Right lobe of liver (tissue), 6 donors: ENCODE measurements at regions not wholly inside any gene's neighbourhood (a gene's known extent, or its start where the extent isn't known, plus 50 kb on each side); places are given as distances from the start of the nearest gene placed in this dataset.

Experiments
- ATAC-seq, 4 donors: fragments of 200-7000 bp; cut with Tn5 transposase; one replicate each; pipeline ENCODE4 v1.9.1; 2020; ENCODE audit warnings: mild to moderate bottlenecking in 4 of 4, moderate library complexity in 4 of 4
- DNase-seq, 3 donors: peaks; one replicate each; pipeline ENCODE4 v3.0.0-alpha.2; 2020
- H3K27ac ChIP-seq, 3 donors: fragments of 200-600 bp; one replicate each; pipeline ENCODE4 v1.8.0; 2022
- H3K27me3 ChIP-seq, 2 donors: fragments of 200-600 bp; one replicate each; pipeline ENCODE4 v1.8.0; 2022
- H3K36me3 ChIP-seq, 4 donors: fragments of 200-600 bp; sonication (generic) in 1 of 4; one replicate each; pipeline versions ENCODE4 v1.5.1 to v1.8.0; 2017 to 2022; ENCODE audit warnings: control low read depth in 1 of 4
- H3K4me1 ChIP-seq, 4 donors: fragments of 200-600 bp; sonication (generic) in 1 of 4; one replicate each; pipeline versions ENCODE4 v1.5.1 to v1.8.0; 2017 to 2022; ENCODE audit warnings: control low read depth in 1 of 4
- H3K4me3 ChIP-seq, 3 donors: fragments of 200-600 bp; one replicate each; pipeline ENCODE4 v1.8.0; 2022
- H3K9me3 ChIP-seq, 4 donors: fragments of 200-600 bp; sonication (generic) in 1 of 4; one replicate each; pipeline versions ENCODE4 v1.5.1 to v1.8.0; 2017 to 2022; ENCODE audit warnings: control low read depth in 1 of 4
- CTCF ChIP-seq, 4 donors: fragments of 200-600 bp in 3 of 4; fragments of 450-650 bp in 1 of 4; IDR thresholded peaks; one replicate each; pipeline versions ENCODE4 v1.5.1 to v1.8.0; 2016 to 2022; ENCODE audit warnings: antibody characterized with exemption in 4 of 4, mild to moderate bottlenecking in 2 of 4
- POLR2A ChIP-seq: fragments of 450-650 bp; IDR thresholded peaks from one replicate; pipeline ENCODE4 v1.6.1; 2017; ENCODE audit warnings: antibody characterized with exemption, mild to moderate bottlenecking
- whole genome bisulfite sequencing: methylation state at CpG from one replicate; pipeline ENCODE4 v1.1.6; 2018; ENCODE audit warnings: low coverage, low lambda C conversion rate; ENCODE audit not compliant: insufficient coverage; ENCODE audit errors: missing lambda C conversion rate; 5-methylcytosine and 5-hydroxymethylcytosine counted together
- intact Hi-C, 2 donors: fragments of 100-400 bp; cut with DNase I; formaldehyde crosslinking; loops; one replicate each; pipeline versions ENCODE4 v1.11.2 to v1.14.1; 2022
- donor health status: DM: no; HTN: yes; CAD: no.
- donor health status: DM: no; HTN: no; CAD: no.
- donor health status: DM: no; HTN: no; CAD: no.
- donor health status: DM: no; HTN: yes; CAD: no.
- donor health status: DM: no; HTN: yes; CAD: no.

DNA sequence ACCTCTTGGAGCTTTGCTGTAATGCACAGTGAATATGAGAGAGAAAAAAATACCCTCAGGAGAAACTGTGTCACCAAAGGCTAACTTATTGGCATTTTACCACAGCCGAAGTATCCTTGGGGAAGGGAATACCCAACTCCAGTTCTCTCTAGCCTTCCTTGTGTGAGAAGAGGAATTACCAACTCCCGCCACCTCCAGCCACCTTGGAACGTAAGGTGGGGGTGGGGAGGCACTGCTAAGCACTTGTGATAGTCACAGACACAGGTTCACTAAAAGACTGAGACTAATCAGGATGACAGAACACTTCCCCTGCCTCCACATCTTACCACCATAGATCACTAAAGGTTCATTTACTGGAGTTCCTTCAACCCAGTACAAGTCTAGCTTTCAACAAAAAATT, 102.0 kb upstream of the ADAMTS19 start:
- no peak overlapping the region for H3K27ac ChIP-seq
- intact Hi-C loops: no loop called here
- H3K27me3 ChIP-seq: no peaks in the 10 kb centered on the region
- no peaks in the 10 kb centered on the region for H3K4me1 ChIP-seq
- no peak overlapping the region for H3K4me3 ChIP-seq
- DNase-seq (no peak), ATAC-seq (no peak)
- WGBS: 66% methylated on average over 3 of the region's 3 CpGs
- H3K36me3 ChIP-seq: no peaks in the 10 kb centered on the region
- H3K9me3 ChIP-seq: no peaks in the 10 kb centered on the region
- TF ChIP-seq POLR2A (no peak), CTCF (IDR thresholded peaks at IDR 0.05) (no peak)

DNA sequence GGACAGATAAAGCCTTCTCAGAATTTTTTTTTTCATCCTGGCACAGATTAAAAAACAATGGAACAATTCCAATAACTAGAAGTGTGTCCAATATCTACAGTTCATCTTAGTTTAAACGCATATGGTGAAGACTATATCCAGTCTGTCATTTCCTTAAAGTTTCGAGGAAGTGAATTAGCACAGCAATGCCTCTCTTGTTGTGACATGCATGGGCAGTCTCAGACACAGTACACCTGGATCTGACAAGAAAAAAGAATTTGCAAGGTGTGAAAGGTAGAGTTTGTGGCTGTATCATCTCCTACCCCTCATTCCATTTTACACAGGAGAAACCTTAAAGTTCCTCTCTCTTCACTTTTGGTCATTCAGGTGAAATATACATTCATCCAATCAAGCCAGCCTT, 100.6 kb upstream of the ADAMTS19 start:
- ATAC-seq (no peak), DNase-seq (no peak)
- Histone ChIP-seq H3K27ac (no peak overlapping the region), H3K27me3 (no peaks in the 10 kb centered on the region), H3K36me3 (no peaks in the 10 kb centered on the region), H3K4me1 (no peaks in the 10 kb centered on the region), H3K4me3 (no peak overlapping the region), H3K9me3 (no peaks in the 10 kb centered on the region)
- TF ChIP-seq CTCF (IDR thresholded peaks at IDR 0.05): no peak
- TF ChIP-seq POLR2A: no peak
- WGBS: 58% methylated on average over 2 of the region's 2 CpGs
- intact Hi-C loops: no loop called here

- H3K36me3 ChIP-seq: no peaks in the 10 kb centered on the region
- TF ChIP-seq POLR2A (no peak), CTCF (IDR thresholded peaks at IDR 0.05) (peak in 2 of 4 donors; percentile 13 to 39)
- intact Hi-C loops: no loop called here
- ATAC-seq (no peak), DNase-seq (no peak)
- H3K4me1 ChIP-seq: no peaks in the 10 kb centered on the region
- H3K9me3 ChIP-seq: no peaks in the 10 kb centered on the region
- H3K27ac ChIP-seq: no peak overlapping the region
- no peak overlapping the region for H3K4me3 ChIP-seq
- no peaks in the 10 kb centered on the region for H3K27me3 ChIP-seq
- 50% methylated on average over 1 of the region's 1 CpG for WGBS
These were observed 98.6 kb upstream of the ADAMTS19 start for GRCh38 chr5:129361441-129362025.

GRCh38 chr5:129362456-129362855, 97.6 kb upstream of the ADAMTS19 start:
- Histone ChIP-seq H3K27ac (no peak overlapping the region), H3K27me3 (no peaks in the 10 kb centered on the region), H3K9me3 (no peaks in the 10 kb centered on the region), H3K4me3 (no peak overlapping the region), H3K4me1 (no peaks in the 10 kb centered on the region), H3K36me3 (no peaks in the 10 kb centered on the region)
- intact Hi-C loops: no loop called here
- DNase-seq: no peak
- no peak for ATAC-seq
- TF ChIP-seq POLR2A (no peak), CTCF (IDR thresholded peaks at IDR 0.05) (no peak)

GRCh38 chr5:129363991-129364390, 96.1 kb upstream of the ADAMTS19 start:
- Histone ChIP-seq H3K27me3 (no peaks in the 10 kb centered on the region), H3K36me3 (no peaks in the 10 kb centered on the region), H3K4me3 (no peak overlapping the region), H3K4me1 (no peaks in the 10 kb centered on the region), H3K27ac (no peak overlapping the region), H3K9me3 (no peaks in the 10 kb centered on the region)
- DNase-seq: no peak
- intact Hi-C loops: no loop called here
- no peak for ATAC-seq
- TF ChIP-seq POLR2A (no peak), CTCF (IDR thresholded peaks at IDR 0.05) (no peak)
